ENCODE measurements at regions not wholly inside any gene's neighbourhood (a gene's known extent, or its start where the extent isn't known, plus 50 kb on each side); places are given as distances from the start of the nearest gene placed in this dataset.

DNA sequence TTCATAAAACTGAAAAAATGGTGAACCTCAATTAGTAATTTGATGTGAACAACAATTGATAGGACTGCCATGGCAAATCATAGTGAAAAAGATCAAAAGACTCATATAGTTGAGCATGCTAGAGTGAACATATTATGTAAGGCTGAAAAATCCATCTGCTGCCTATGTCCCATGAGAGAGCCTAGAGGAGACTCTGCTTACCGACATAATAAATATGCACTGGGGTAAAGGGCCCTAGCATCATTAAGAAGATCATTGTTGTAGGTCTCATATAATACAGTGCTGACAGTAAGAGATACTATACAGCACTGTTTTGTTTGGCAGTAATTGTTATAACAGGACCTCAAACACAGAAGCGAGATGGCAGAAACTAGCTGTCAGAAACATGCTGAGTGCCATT is 229.0 kb downstream of the PABPC4L start:
- Histone ChIP-seq H3K36me3 (ENCODE audit: control insufficient read depth, insufficient read depth, low read length) (no peaks in the 10 kb centered on the region), H3K27ac (ENCODE audit: low read length) (no peak overlapping the region), H3K4me3 (ENCODE audit: low read length) (no peak overlapping the region), H3K4me1 (ENCODE audit: control insufficient read depth, insufficient read depth, low read length) (no peaks in the 10 kb centered on the region), H3K9me3 (ENCODE audit: control insufficient read depth, low read depth, low read length) (no peaks in the 10 kb centered on the region), H3K27me3 (ENCODE audit: control insufficient read depth, insufficient read depth, low read length) (no peaks in the 10 kb centered on the region)
- WGBS (ENCODE audit: insufficient coverage, low lambda C conversion rate): no CpG with 5 or more reads among the region's 2 CpGs
- no peak for DNase-seq

DNA sequence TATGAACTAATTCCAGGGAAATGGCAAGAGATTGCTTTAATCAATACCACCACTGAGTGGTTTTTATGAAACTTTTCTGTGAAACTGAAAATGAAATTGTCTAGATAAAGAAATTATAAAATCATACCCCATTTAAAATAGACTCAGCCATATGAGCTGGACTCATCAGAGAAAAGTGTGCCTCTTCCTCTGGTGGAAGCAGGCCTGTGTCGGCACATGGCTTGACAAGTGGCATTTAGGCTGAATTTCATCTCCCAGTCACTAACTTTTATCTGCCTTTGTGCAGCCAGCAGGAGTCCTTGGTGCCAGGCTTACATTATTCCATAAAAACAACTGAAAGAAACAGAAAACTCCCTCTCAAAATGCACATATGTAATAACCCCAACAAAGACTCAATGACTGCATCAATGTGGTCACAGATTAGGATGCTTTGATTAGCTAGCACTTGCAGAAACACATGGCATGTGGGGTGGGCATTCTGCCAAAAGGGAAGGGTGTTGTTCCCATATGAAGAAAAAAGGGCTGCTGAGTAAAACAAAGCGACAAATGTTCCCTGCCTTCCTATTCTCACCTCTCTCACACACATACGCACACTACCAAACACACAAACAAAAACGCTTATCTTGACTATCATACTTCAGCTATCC is 232.3 kb downstream of the PABPC4L start:
- 81% methylated on average over 3 of the region's 4 CpGs for WGBS (ENCODE audit: insufficient coverage, low lambda C conversion rate)
- no peaks in the 10 kb centered on the region for H3K36me3 ChIP-seq (ENCODE audit: control insufficient read depth, insufficient read depth, low read length)
- H3K4me1 ChIP-seq (ENCODE audit: control insufficient read depth, insufficient read depth, low read length): no peaks in the 10 kb centered on the region
- H3K27ac ChIP-seq (ENCODE audit: low read length): no peak overlapping the region
- H3K27me3 ChIP-seq (ENCODE audit: control insufficient read depth, insufficient read depth, low read length): no peaks in the 10 kb centered on the region
- H3K9me3 ChIP-seq (ENCODE audit: control insufficient read depth, low read depth, low read length): no peaks in the 10 kb centered on the region
- H3K4me3 ChIP-seq (ENCODE audit: low read length): no peak overlapping the region
- peak in 1 of 2 donors; percentile 8 for DNase-seq

DNA sequence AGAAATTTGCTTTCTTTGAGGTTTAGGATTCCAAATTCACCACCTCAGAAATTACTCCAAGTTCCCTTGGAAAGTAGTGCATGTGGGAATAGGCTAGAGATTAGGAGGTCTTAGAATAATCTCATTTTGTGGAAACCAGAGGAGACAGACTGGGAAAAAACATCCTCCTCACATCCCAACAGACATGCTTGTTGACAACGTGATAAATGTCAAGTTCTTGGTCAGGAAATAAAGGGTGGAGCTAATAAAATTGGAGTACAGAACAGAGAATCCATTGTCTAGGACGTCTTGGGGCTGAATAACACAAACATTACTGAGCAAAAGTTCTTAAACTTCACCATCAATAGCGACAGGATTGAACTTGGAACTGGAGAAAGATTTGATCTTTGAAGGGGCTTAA is 233.4 kb downstream of the PABPC4L start:
- no peaks in the 10 kb centered on the region for H3K9me3 ChIP-seq (ENCODE audit: control insufficient read depth, low read depth, low read length)
- no CpG with 5 or more reads among the region's 3 CpGs for WGBS (ENCODE audit: insufficient coverage, low lambda C conversion rate)
- H3K36me3 ChIP-seq (ENCODE audit: control insufficient read depth, insufficient read depth, low read length): no peaks in the 10 kb centered on the region
- no peak overlapping the region for H3K27ac ChIP-seq (ENCODE audit: low read length)
- no peak overlapping the region for H3K4me3 ChIP-seq (ENCODE audit: low read length)
- no peaks in the 10 kb centered on the region for H3K27me3 ChIP-seq (ENCODE audit: control insufficient read depth, insufficient read depth, low read length)
- no peak for DNase-seq
- H3K4me1 ChIP-seq (ENCODE audit: control insufficient read depth, insufficient read depth, low read length): no peaks in the 10 kb centered on the region

DNA sequence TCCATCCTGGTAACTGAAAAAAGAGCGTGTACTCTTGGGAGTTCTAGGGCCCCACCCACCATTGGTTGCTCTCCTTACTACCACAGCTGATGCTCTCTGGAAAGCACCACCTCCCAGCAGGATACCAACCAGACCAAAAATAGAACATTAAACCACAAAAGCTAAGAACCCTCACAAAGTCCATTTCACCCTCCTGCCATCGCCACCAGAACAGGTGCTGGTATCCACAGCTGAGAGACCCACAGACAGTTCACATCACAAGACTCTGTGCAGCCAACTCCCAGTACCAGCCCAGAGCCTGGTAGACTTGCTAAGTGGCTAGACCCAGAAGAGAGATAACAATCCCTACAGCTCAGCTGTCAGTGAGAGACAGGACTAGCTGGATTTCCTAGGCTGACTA is 240.6 kb downstream of the PABPC4L start:
- H3K36me3 ChIP-seq (ENCODE audit: control insufficient read depth, insufficient read depth, low read length): no peaks in the 10 kb centered on the region
- no peaks in the 10 kb centered on the region for H3K27me3 ChIP-seq (ENCODE audit: control insufficient read depth, insufficient read depth, low read length)
- DNase-seq: no peak
- no peaks in the 10 kb centered on the region for H3K4me1 ChIP-seq (ENCODE audit: control insufficient read depth, insufficient read depth, low read length)
- H3K9me3 ChIP-seq (ENCODE audit: control insufficient read depth, low read depth, low read length): no peaks in the 10 kb centered on the region
- H3K4me3 ChIP-seq (ENCODE audit: low read length): no peak overlapping the region
- WGBS (ENCODE audit: insufficient coverage, low lambda C conversion rate): no CpG with 5 or more reads among the region's 2 CpGs
- H3K27ac ChIP-seq (ENCODE audit: low read length): no peak overlapping the region

DNA sequence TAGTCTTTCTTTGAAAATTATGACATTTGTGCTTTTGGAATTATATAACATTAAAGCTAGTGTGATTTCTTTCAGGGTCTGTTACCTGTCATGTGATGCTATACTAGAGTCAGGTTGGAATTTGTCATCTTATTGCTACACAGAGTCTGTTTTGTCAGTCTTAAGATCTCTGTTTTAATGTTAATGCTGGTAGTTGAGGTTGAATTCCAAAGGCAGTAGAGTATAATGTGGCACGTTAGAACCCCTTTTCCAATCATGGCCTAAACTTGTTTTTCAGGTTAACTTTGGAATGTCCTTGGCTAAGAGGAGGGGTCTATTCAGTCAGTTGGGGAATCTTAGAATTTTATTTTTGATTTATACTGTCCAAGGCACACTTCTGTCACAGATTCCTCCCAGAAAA is 258.5 kb downstream of the PABPC4L start:
- H3K36me3 ChIP-seq (ENCODE audit: control insufficient read depth, insufficient read depth, low read length): no peaks in the 10 kb centered on the region
- no peak overlapping the region for H3K4me3 ChIP-seq (ENCODE audit: low read length)
- H3K27me3 ChIP-seq (ENCODE audit: control insufficient read depth, insufficient read depth, low read length): no peaks in the 10 kb centered on the region
- WGBS (ENCODE audit: insufficient coverage, low lambda C conversion rate): no CpG with 5 or more reads among the region's 1 CpG
- H3K27ac ChIP-seq (ENCODE audit: low read length): no peak overlapping the region
- no peaks in the 10 kb centered on the region for H3K9me3 ChIP-seq (ENCODE audit: control insufficient read depth, low read depth, low read length)
- no peak for DNase-seq
- no peaks in the 10 kb centered on the region for H3K4me1 ChIP-seq (ENCODE audit: control insufficient read depth, insufficient read depth, low read length)

DNA sequence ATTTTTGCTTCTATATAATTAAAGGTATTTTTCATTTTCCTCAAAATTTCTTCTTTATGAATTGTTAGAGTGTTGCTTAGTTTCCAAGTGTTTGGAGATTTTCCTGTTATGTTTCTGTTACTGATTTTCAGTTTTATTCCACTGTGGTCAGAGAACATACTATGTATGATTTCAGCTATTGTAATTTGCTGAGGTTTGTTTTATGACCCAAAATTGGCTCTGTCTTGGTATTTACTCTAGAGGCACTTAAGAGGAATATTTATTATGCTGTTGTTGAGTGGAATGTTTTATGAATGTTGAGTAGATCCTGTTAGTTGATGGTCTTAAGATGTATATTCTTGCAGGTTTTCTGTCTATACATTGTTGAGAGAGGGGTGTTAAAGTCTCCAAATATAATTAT is 263.5 kb downstream of the PABPC4L start:
- Histone ChIP-seq H3K27ac (ENCODE audit: low read length) (no peak overlapping the region), H3K27me3 (ENCODE audit: control insufficient read depth, insufficient read depth, low read length) (no peaks in the 10 kb centered on the region), H3K36me3 (ENCODE audit: control insufficient read depth, insufficient read depth, low read length) (no peaks in the 10 kb centered on the region), H3K4me3 (ENCODE audit: low read length) (no peak overlapping the region), H3K9me3 (ENCODE audit: control insufficient read depth, low read depth, low read length) (no peaks in the 10 kb centered on the region), H3K4me1 (ENCODE audit: control insufficient read depth, insufficient read depth, low read length) (no peaks in the 10 kb centered on the region)
- DNase-seq: no peak

DNA sequence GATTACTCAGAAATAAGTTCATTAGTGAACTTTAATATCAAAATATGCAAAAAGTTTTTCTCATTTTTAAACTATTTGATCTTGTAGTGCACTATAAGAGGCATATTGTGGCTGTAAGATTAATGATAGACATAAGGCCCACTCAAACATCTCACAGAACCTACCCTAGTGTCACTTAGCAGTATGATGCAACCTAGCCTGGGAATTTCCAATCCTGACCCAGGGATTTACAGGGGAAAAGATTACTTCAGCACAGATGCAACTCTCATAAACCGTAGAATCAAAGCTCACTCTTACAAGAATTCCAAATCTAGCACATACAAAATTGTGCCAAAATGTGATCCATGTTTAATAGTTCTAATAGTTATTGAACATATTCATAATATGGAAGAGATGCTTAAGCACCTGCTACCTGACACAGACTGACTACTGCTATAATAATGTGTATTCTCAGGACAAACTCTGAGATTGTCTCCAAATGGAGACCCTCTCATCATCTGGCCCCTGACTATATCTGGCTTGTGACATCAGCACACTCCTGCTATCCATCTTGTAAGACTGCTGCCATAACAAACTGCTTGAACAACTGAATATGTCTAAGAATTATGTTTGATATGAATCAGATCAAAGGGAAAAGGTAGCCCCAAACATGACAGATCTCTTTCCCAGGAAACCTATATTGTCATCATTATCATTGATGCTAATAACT is 271.9 kb downstream of the PABPC4L start:
- Histone ChIP-seq H3K4me1 (ENCODE audit: control insufficient read depth, insufficient read depth, low read length) (no peaks in the 10 kb centered on the region), H3K4me3 (ENCODE audit: low read length) (no peak overlapping the region), H3K27ac (ENCODE audit: low read length) (no peak overlapping the region), H3K36me3 (ENCODE audit: control insufficient read depth, insufficient read depth, low read length) (no peaks in the 10 kb centered on the region), H3K9me3 (ENCODE audit: control insufficient read depth, low read depth, low read length) (no peaks in the 10 kb centered on the region), H3K27me3 (ENCODE audit: control insufficient read depth, insufficient read depth, low read length) (no peaks in the 10 kb centered on the region)
- DNase-seq: no peak
- no CpG with 5 or more reads among the region's 1 CpG for WGBS (ENCODE audit: insufficient coverage, low lambda C conversion rate)

DNA sequence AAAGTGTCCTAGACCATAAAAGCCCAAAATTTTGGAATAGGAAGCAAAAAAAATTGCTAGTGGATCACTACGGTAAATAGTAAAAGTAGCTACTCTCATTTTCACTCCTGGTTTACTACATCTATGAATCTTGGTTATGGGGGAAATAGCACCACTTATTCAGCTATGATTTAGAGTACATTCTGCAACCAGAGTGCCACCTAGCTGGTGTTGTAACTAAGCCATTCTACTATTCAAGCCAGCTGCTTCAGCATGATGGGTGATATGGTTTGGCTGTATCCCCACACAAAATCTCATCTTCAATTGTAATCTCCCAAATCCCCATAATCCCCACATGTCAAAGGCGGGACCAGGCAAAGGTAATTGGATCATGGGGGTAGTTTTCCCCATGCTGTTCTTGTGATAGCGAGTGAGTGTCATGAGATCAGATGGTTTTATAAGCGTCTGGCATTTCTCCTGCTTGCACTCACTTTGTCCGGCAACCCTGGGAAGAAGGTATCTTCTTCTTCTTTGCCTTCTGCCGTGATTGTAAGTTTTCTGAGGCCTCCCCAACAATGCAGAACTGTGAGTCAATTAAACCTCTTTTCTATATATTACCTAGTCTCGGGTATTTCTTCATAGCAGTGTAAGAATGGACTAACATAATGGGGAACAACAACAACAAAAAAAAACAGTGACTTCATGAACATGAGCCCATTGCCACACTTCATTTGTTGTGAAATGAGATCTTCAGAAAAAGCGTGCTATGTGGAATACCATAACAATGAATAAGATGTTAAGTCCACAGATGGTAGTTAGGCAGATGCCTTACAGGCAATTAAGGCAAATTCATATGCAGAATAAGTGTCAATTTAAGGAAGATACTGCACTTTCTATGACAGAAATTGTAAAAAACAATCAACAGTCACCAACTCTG is 280.1 kb downstream of the PABPC4L start:
- no peak overlapping the region for H3K27ac ChIP-seq (ENCODE audit: low read length)
- DNase-seq: peak; percentile 3 to 21
- WGBS (ENCODE audit: insufficient coverage, low lambda C conversion rate): 84% methylated on average over 2 of the region's 8 CpGs
- H3K27me3 ChIP-seq (ENCODE audit: control insufficient read depth, insufficient read depth, low read length): no peaks in the 10 kb centered on the region
- H3K4me1 ChIP-seq (ENCODE audit: control insufficient read depth, insufficient read depth, low read length): no peaks in the 10 kb centered on the region
- H3K9me3 ChIP-seq (ENCODE audit: control insufficient read depth, low read depth, low read length): no peaks in the 10 kb centered on the region
- H3K36me3 ChIP-seq (ENCODE audit: control insufficient read depth, insufficient read depth, low read length): no peaks in the 10 kb centered on the region
- H3K4me3 ChIP-seq (ENCODE audit: low read length): no peak overlapping the region

DNA sequence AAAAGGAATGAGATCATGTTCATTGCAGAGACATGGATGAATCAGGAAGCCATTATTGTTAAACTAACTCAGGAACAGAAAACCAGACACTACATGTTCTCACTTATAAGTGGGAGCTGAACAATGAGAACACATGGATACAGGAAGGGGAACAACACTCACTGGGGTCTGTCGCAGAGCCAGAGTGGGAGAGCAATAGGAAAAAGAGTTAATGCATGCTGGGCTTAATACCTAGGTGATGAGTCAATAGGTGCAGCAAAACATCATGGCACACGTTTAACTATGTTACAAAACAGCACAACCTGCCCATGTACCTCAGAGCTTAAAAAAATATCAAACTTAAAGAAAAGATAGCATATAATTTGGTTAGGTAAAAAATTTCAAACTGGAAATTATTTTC is 281.4 kb downstream of the PABPC4L start:
- DNase-seq: no peak
- no peaks in the 10 kb centered on the region for H3K4me1 ChIP-seq (ENCODE audit: control insufficient read depth, insufficient read depth, low read length)
- no peak overlapping the region for H3K27ac ChIP-seq (ENCODE audit: low read length)
- no peaks in the 10 kb centered on the region for H3K27me3 ChIP-seq (ENCODE audit: control insufficient read depth, insufficient read depth, low read length)
- H3K36me3 ChIP-seq (ENCODE audit: control insufficient read depth, insufficient read depth, low read length): no peaks in the 10 kb centered on the region
- H3K9me3 ChIP-seq (ENCODE audit: control insufficient read depth, low read depth, low read length): no peaks in the 10 kb centered on the region
- no peak overlapping the region for H3K4me3 ChIP-seq (ENCODE audit: low read length)
- WGBS (ENCODE audit: insufficient coverage, low lambda C conversion rate): 94% methylated on average over 2 of the region's 2 CpGs

DNA sequence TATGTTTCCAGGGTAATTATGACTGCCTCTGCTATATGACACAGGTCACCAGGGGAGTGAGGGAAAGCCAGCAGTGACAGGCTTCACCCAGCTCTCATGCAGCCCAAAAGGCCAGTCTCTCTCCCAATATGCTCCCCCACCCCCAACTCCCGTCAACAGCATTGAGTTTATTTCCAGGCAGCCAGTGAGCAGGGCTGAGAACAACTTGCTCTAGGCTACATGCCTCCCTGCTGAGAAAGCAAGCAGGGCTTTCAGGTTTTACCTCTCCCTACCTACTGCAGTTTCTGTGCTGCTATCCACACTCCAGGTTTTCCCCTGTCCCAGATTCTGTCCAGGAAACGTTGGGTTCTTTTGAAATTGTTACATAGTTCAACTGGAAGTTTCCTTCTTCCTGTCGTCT is 291.4 kb downstream of the PABPC4L start:
- H3K27me3 ChIP-seq (ENCODE audit: control insufficient read depth, insufficient read depth, low read length): no peaks in the 10 kb centered on the region
- DNase-seq: no peak
- WGBS (ENCODE audit: insufficient coverage, low lambda C conversion rate): no CpG with 5 or more reads among the region's 3 CpGs
- H3K36me3 ChIP-seq (ENCODE audit: control insufficient read depth, insufficient read depth, low read length): no peaks in the 10 kb centered on the region
- no peak overlapping the region for H3K27ac ChIP-seq (ENCODE audit: low read length)
- no peaks in the 10 kb centered on the region for H3K9me3 ChIP-seq (ENCODE audit: control insufficient read depth, low read depth, low read length)
- H3K4me1 ChIP-seq (ENCODE audit: control insufficient read depth, insufficient read depth, low read length): no peaks in the 10 kb centered on the region
- H3K4me3 ChIP-seq (ENCODE audit: low read length): no peak overlapping the region

Data from large intestine (tissue), 3 donors.